B cell (primary cell): ENCODE measurements at regions not wholly inside any gene's neighbourhood (a gene's known extent, or its start where the extent isn't known, plus 50 kb on each side); places are given as distances from the start of the nearest gene placed in this dataset.

Source experiments
- CTCF ChIP-seq: fragments of 200-600 bp; IDR thresholded peaks from one replicate; pipeline ENCODE4 v1.8.0; 2022; ENCODE audit warnings: antibody characterized with exemption, mild to moderate bottlenecking
- EZH2 ChIP-seq: IDR thresholded peaks from 2 replicates; pipeline ENCODE4 v1.6.1; 2012; ENCODE audit warnings: borderline replicate concordance, low read depth, mild to moderate bottlenecking, moderate library complexity, low read length; ENCODE audit not compliant: insufficient read depth, poor library complexity, severe bottlenecking

GRCh38 chr3:20700714-20701113 lies 514.7 kb upstream of the SGO1 start:
- TF ChIP-seq CTCF (no peak), EZH2 (no peak)
